SK-N-MC (cell line): ENCODE measurements at regions not wholly inside any gene's neighbourhood (a gene's known extent, or its start where the extent isn't known, plus 50 kb on each side); places are given as distances from the start of the nearest gene placed in this dataset.

Experiments
- DNase-seq: peaks from one replicate; pipeline ENCODE4 v3.0.0-alpha.2; 2011; ENCODE audit warnings: low read depth, low spot score
- H3K27ac ChIP-seq: fragments of 200-600 bp; sonication (generic); 2 replicates; pipeline ENCODE4 v1.5.1; 2016; ENCODE audit warnings: mixed run types
- H3K36me3 ChIP-seq: fragments of 200-600 bp; sonication (generic); 2 replicates; pipeline ENCODE4 v1.6.1; 2017; ENCODE audit warnings: antibody characterized with exemption, low read length, mixed read lengths; ENCODE audit not compliant: insufficient read depth
- H3K4me3 ChIP-seq: fragments of 200-600 bp; sonication (generic); 2 replicates; pipeline ENCODE4 v1.5.1; 2016
- H3K9ac ChIP-seq: fragments of 200-600 bp; sonication (generic); 2 replicates; pipeline ENCODE4 v1.8.0; 2017; ENCODE audit warnings: mixed run types, mixed read lengths; ENCODE audit not compliant: insufficient read length
- H3K9me3 ChIP-seq: fragments of 200-600 bp; sonication (generic); 2 replicates; pipeline ENCODE4 v1.6.1; 2017; ENCODE audit warnings: low read depth, mild to moderate bottlenecking, antibody characterized with exemption, low read length, moderate library complexity, mixed read lengths
- EZH2 ChIP-seq: fragments of 200-600 bp; sonication (generic); IDR thresholded peaks from one replicate; pipeline ENCODE4 v1.6.1; 2017; ENCODE audit warnings: antibody characterized with exemption
- FOXP2 ChIP-seq: optimal IDR thresholded peaks from 2 replicates; pipeline ENCODE3; 2011; ENCODE audit warnings: mild to moderate bottlenecking, moderate library complexity; ENCODE audit not compliant: insufficient read depth; ENCODE audit errors: extremely low read length, control extremely low read depth
- POLR2AphosphoS5 ChIP-seq: IDR thresholded peaks from 2 replicates; pipeline ENCODE4 v1.6.1; 2012; ENCODE audit warnings: mild to moderate bottlenecking, low read depth, low read length, borderline replicate concordance

DNA sequence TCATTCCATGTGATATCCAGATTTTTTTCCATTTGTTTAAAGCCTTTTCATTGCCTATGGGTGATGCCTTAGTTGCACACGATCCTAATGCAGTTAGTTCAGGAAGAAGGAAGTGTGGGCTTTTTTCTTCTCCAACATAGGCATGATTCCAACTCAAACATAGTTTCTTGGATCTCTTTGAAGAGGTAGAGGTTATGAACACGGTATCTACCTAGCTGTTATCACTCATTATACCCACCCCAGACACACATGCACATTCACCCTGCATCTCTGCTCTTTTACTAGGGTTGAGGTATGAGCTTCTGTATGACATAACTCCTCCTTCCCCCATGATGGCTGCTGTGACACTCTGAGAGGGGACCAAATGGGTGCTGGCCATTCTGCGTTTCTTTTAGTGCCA lies 122.1 kb upstream of the ZNF648 start:
- Histone ChIP-seq H3K9me3 (no peaks in the 10 kb centered on the region), H3K9ac (no peak overlapping the region), H3K27ac (no peak overlapping the region), H3K4me3 (no peak overlapping the region), H3K36me3 (no peaks in the 10 kb centered on the region)
- no peak for DNase-seq
- TF ChIP-seq EZH2 (no peak), POLR2AphosphoS5 (no peak), FOXP2 (no peak)

DNA sequence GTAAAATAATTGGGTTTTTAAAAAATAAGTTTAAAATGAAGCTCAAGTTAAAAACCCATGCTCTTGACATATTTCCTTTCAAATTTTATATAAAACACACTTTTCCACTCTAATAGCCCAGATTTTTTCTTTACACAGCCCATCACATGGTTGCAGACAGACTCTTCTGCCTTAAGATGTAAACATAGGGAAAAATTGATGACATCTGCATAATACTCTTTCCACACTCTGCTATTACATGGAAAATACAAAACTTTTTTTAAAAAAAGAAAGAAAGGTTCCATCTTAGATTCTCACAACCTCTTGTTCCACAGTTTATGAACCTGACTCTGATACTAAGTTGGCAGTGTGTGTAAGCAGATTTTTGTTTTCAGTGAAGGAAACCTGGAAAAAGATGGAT lies 120.8 kb upstream of the ZNF648 start:
- DNase-seq = no peak
- no peak for TF ChIP-seq FOXP2
- TF ChIP-seq EZH2 = no peak
- no peak for TF ChIP-seq POLR2AphosphoS5
- Histone ChIP-seq H3K27ac (no peak overlapping the region), H3K9ac (no peak overlapping the region), H3K4me3 (no peak overlapping the region), H3K9me3 (no peaks in the 10 kb centered on the region), H3K36me3 (no peaks in the 10 kb centered on the region)

GRCh38 chr1:182181167-182181572 lies 119.7 kb upstream of the ZNF648 start:
- no peak overlapping the region for H3K4me3 ChIP-seq
- no peak for DNase-seq
- no peak overlapping the region for H3K9ac ChIP-seq
- no peak for TF ChIP-seq FOXP2
- no peak for TF ChIP-seq POLR2AphosphoS5
- TF ChIP-seq EZH2 = no peak
- H3K9me3 ChIP-seq = no peaks in the 10 kb centered on the region
- H3K27ac ChIP-seq = no peak overlapping the region
- no peaks in the 10 kb centered on the region for H3K36me3 ChIP-seq

DNA sequence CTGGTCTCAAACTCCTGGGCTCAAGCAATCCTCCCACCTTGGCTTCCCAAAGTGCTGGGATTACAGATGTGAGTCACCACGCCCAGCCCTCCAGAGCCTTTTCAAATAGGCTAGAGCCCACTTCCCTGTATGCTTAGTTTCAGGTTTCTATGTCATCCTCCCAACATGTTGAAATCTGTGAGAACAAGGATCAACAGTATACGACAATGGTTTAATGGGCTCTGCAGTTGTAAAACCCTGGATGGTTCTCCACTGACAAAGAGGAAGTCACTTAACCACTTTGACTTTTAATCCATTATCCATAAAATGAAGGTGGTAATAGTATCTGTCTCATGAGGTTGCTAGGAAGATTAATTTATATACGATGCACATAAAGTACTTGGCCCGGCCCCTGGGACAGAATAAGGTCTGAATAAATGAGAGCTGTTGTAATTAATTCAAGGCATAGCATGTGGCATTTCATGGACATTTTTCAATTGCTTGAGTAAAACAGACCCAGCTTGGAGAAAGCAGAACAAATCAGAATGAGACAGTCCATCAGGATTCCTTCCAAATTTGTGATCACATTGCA lies 113.9 kb upstream of the ZNF648 start:
- no peak overlapping the region for H3K4me3 ChIP-seq
- DNase-seq = no peak

DNA sequence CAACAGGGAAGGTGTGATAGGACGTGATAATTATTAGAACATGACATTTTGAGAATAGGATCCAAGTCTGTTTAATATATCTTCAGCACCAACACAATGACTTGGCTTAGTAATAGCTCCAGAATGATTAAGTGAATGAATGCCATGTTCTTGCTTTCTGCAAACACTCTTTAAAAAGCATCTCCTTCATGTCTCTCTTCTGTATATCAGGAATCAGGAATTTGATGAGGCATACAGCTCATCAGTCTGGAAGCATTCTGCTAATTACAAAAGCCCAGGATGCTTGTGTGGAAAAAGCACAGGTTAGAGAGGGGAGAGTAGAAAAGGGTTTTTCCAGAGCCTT lies 113.0 kb upstream of the ZNF648 start:
- Histone ChIP-seq H3K27ac (no peak overlapping the region), H3K9ac (no peak overlapping the region), H3K9me3 (no peaks in the 10 kb centered on the region), H3K4me3 (no peak overlapping the region), H3K36me3 (no peaks in the 10 kb centered on the region)
- DNase-seq = no peak
- TF ChIP-seq POLR2AphosphoS5 = no peak
- TF ChIP-seq EZH2 = no peak
- TF ChIP-seq FOXP2 = no peak

More for the DNA sequence above, 113.9 kb upstream of the ZNF648 start:
- H3K27ac ChIP-seq = no peak overlapping the region
- H3K36me3 ChIP-seq = no peaks in the 10 kb centered on the region
- H3K9ac ChIP-seq = no peak overlapping the region
- H3K9me3 ChIP-seq = no peaks in the 10 kb centered on the region
- TF ChIP-seq FOXP2 (no peak), EZH2 (no peak), POLR2AphosphoS5 (no peak)

DNA sequence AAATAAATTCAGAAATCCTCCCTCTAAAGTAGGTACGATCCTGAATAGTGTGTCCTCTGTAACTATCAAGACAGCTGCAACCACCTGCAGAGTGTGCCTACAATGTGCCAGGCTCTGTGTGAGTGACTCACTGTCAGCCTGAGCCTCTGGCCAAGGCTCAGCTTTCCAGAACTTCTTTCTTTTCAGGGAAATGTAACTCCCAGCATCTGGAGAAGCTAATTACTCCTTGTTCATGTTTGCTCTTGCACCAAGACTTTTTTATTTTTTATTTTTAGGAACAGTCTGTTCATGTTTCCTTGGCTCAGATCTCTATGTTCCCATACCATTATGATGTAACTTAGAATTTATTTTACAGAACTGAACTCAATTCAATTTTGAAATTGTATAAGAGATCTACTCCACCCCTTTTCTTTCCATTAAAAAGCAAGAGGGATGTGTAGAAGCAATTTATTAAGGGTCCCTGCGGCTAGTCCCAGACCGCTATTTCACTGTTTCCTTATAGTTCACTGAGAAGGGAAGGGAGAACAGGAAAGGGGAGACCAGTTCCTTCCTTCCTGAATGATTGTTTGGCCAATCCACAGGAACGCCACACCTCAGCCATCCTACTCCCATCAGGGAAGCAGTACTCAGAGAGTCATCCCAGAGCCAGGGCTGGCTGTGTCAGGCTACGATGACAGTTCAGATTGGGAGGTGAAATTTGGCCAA lies 112.4 kb upstream of the ZNF648 start:
- H3K9me3 ChIP-seq = no peaks in the 10 kb centered on the region

GRCh38 chr1:182172699-182173098 lies 111.2 kb upstream of the ZNF648 start:
- H3K9me3 ChIP-seq = no peaks in the 10 kb centered on the region
- no peak overlapping the region for H3K9ac ChIP-seq
- no peak overlapping the region for H3K4me3 ChIP-seq
- no peak for DNase-seq
- H3K27ac ChIP-seq = no peak overlapping the region
- no peak for TF ChIP-seq FOXP2
- no peak for TF ChIP-seq EZH2
- no peak for TF ChIP-seq POLR2AphosphoS5
- H3K36me3 ChIP-seq = no peaks in the 10 kb centered on the region

More for the DNA sequence above, 112.4 kb upstream of the ZNF648 start:
- H3K27ac ChIP-seq = no peak overlapping the region
- no peak for DNase-seq
- TF ChIP-seq EZH2 = no peak
- no peak for TF ChIP-seq FOXP2
- no peak for TF ChIP-seq POLR2AphosphoS5
- H3K36me3 ChIP-seq = no peaks in the 10 kb centered on the region
- H3K4me3 ChIP-seq = no peak overlapping the region
- H3K9ac ChIP-seq = no peak overlapping the region

GRCh38 chr1:182170891-182171461 lies 109.5 kb upstream of the ZNF648 start:
- no peaks in the 10 kb centered on the region for H3K9me3 ChIP-seq
- TF ChIP-seq EZH2 (no peak), POLR2AphosphoS5 (no peak), FOXP2 (no peak)
- H3K27ac ChIP-seq = no peak overlapping the region
- H3K4me3 ChIP-seq = no peak overlapping the region
- DNase-seq = no peak
- H3K36me3 ChIP-seq = no peaks in the 10 kb centered on the region
- no peak overlapping the region for H3K9ac ChIP-seq
